ENCODE measurements at regions not wholly inside any gene's neighbourhood (a gene's known extent, or its start where the extent isn't known, plus 50 kb on each side); places are given as distances from the start of the nearest gene placed in this dataset.

GRCh38 chrX:22365460-22365859 lies 92.7 kb downstream of the CBLL2 start:
- Mint-ChIP-seq H3K4me3 (no peak overlapping the region), H3K27me3 (ENCODE audit: low read depth) (no peaks in the 10 kb centered on the region), H3K36me3 (ENCODE audit: low read depth) (no peaks in the 10 kb centered on the region), H3K9me3 (ENCODE audit: insufficient read depth) (no peaks in the 10 kb centered on the region), H3K4me1 (ENCODE audit: low read depth) (no peaks in the 10 kb centered on the region), H3K27ac (no peak overlapping the region)
- CTCF ChIA-PET = no interaction called here
- DNase-seq (no peak), ATAC-seq (no peak)
- POLR2A ChIA-PET = no interaction called here

GRCh38 chrX:22366166-22366702 lies 93.5 kb downstream of the CBLL2 start:
- Mint-ChIP-seq H3K4me3 (no peak overlapping the region), H3K27me3 (ENCODE audit: low read depth) (no peaks in the 10 kb centered on the region), H3K27ac (no peak overlapping the region), H3K36me3 (ENCODE audit: low read depth) (no peaks in the 10 kb centered on the region), H3K9me3 (ENCODE audit: insufficient read depth) (no peaks in the 10 kb centered on the region), H3K4me1 (ENCODE audit: low read depth) (no peaks in the 10 kb centered on the region)
- POLR2A ChIA-PET = no interaction called here
- CTCF ChIA-PET = no interaction called here
- DNase-seq (no peak), ATAC-seq (no peak)

GRCh38 chrX:22366906-22367305 lies 94.2 kb downstream of the CBLL2 start:
- POLR2A ChIA-PET = no interaction called here
- Mint-ChIP-seq H3K36me3 (ENCODE audit: low read depth) (no peaks in the 10 kb centered on the region), H3K9me3 (ENCODE audit: insufficient read depth) (no peaks in the 10 kb centered on the region), H3K4me1 (ENCODE audit: low read depth) (no peaks in the 10 kb centered on the region), H3K27ac (no peak overlapping the region), H3K27me3 (ENCODE audit: low read depth) (no peaks in the 10 kb centered on the region), H3K4me3 (no peak overlapping the region)
- DNase-seq = no peak
- no peak for ATAC-seq
- CTCF ChIA-PET = no interaction called here

- POLR2A ChIA-PET = no interaction called here
- H3K9me3 Mint-ChIP-seq (ENCODE audit: insufficient read depth) = no peaks in the 10 kb centered on the region
- H3K27ac Mint-ChIP-seq = no peak overlapping the region
- H3K4me1 Mint-ChIP-seq (ENCODE audit: low read depth) = no peaks in the 10 kb centered on the region
- H3K27me3 Mint-ChIP-seq (ENCODE audit: low read depth) = no peaks in the 10 kb centered on the region
- no peak for DNase-seq
- CTCF ChIA-PET = no interaction called here
- ATAC-seq = no peak
- H3K4me3 Mint-ChIP-seq = no peak overlapping the region
- H3K36me3 Mint-ChIP-seq (ENCODE audit: low read depth) = no peaks in the 10 kb centered on the region
Observed at GRCh38 chrX:22373094-22373493, 100.4 kb downstream of the CBLL2 start.

GRCh38 chrX:22373766-22374165 lies 101.1 kb downstream of the CBLL2 start:
- ChIA-PET CTCF (no interaction called here), POLR2A (no interaction called here)
- Mint-ChIP-seq H3K4me1 (ENCODE audit: low read depth) (no peaks in the 10 kb centered on the region), H3K27me3 (ENCODE audit: low read depth) (no peaks in the 10 kb centered on the region), H3K27ac (no peak overlapping the region), H3K36me3 (ENCODE audit: low read depth) (no peaks in the 10 kb centered on the region), H3K9me3 (ENCODE audit: insufficient read depth) (no peaks in the 10 kb centered on the region), H3K4me3 (no peak overlapping the region)
- DNase-seq = no peak
- ATAC-seq = no peak

- Mint-ChIP-seq H3K27me3 (ENCODE audit: low read depth) (no peaks in the 10 kb centered on the region), H3K4me3 (no peak overlapping the region), H3K27ac (no peak overlapping the region), H3K4me1 (ENCODE audit: low read depth) (no peaks in the 10 kb centered on the region), H3K36me3 (ENCODE audit: low read depth) (no peaks in the 10 kb centered on the region), H3K9me3 (ENCODE audit: insufficient read depth) (no peaks in the 10 kb centered on the region)
- ChIA-PET CTCF (no interaction called here), POLR2A (no interaction called here)
- DNase-seq (no peak), ATAC-seq (no peak)
Observed at GRCh38 chrX:22376369-22376768, 103.7 kb downstream of the CBLL2 start.

GRCh38 chrX:22378296-22378695 lies 105.6 kb downstream of the CBLL2 start:
- no peak for DNase-seq
- Mint-ChIP-seq H3K4me1 (ENCODE audit: low read depth) (no peaks in the 10 kb centered on the region), H3K4me3 (no peak overlapping the region), H3K27ac (no peak overlapping the region), H3K36me3 (ENCODE audit: low read depth) (no peaks in the 10 kb centered on the region), H3K27me3 (ENCODE audit: low read depth) (no peaks in the 10 kb centered on the region), H3K9me3 (ENCODE audit: insufficient read depth) (no peaks in the 10 kb centered on the region)
- ChIA-PET CTCF (no interaction called here), POLR2A (no interaction called here)
- no peak for ATAC-seq

- no peaks in the 10 kb centered on the region for H3K27me3 Mint-ChIP-seq (ENCODE audit: low read depth)
- ChIA-PET POLR2A (no interaction called here), CTCF (no interaction called here)
- no peaks in the 10 kb centered on the region for H3K9me3 Mint-ChIP-seq (ENCODE audit: insufficient read depth)
- ATAC-seq = no peak
- H3K4me3 Mint-ChIP-seq = no peak overlapping the region
- no peak overlapping the region for H3K27ac Mint-ChIP-seq
- H3K36me3 Mint-ChIP-seq (ENCODE audit: low read depth) = no peaks in the 10 kb centered on the region
- no peak for DNase-seq
- no peaks in the 10 kb centered on the region for H3K4me1 Mint-ChIP-seq (ENCODE audit: low read depth)
Observed at GRCh38 chrX:22383988-22384387, 111.3 kb downstream of the CBLL2 start.

GRCh38 chrX:22389556-22390179 lies 117.0 kb downstream of the CBLL2 start:
- H3K36me3 Mint-ChIP-seq (ENCODE audit: low read depth) = no peaks in the 10 kb centered on the region
- no peak overlapping the region for H3K4me3 Mint-ChIP-seq
- H3K9me3 Mint-ChIP-seq (ENCODE audit: insufficient read depth) = no peaks in the 10 kb centered on the region
- ChIA-PET CTCF (no interaction called here), POLR2A (no interaction called here)
- ATAC-seq = no peak
- H3K27ac Mint-ChIP-seq = no peak overlapping the region
- H3K4me1 Mint-ChIP-seq (ENCODE audit: low read depth) = no peaks in the 10 kb centered on the region
- H3K27me3 Mint-ChIP-seq (ENCODE audit: low read depth) = no peaks in the 10 kb centered on the region
- no peak for DNase-seq

- H3K4me3 Mint-ChIP-seq = no peak overlapping the region
- ATAC-seq (no peak), DNase-seq (no peak)
- no peaks in the 10 kb centered on the region for H3K36me3 Mint-ChIP-seq (ENCODE audit: low read depth)
- H3K9me3 Mint-ChIP-seq (ENCODE audit: insufficient read depth) = no peaks in the 10 kb centered on the region
- CTCF ChIA-PET = no interaction called here
- no peak overlapping the region for H3K27ac Mint-ChIP-seq
- no peaks in the 10 kb centered on the region for H3K4me1 Mint-ChIP-seq (ENCODE audit: low read depth)
- H3K27me3 Mint-ChIP-seq (ENCODE audit: low read depth) = no peaks in the 10 kb centered on the region
- POLR2A ChIA-PET = no interaction called here
Observed at GRCh38 chrX:22392133-22392948, 119.6 kb downstream of the CBLL2 start.

GRCh38 chrX:22395372-22395771 lies 122.7 kb downstream of the CBLL2 start:
- ChIA-PET POLR2A (interaction anchor here (0.5 kb wide), 1 partner anchor 31 kb away, joined by 3 read pairs; no protein-coding TSS in a partner anchor), CTCF (no interaction called here)
- Mint-ChIP-seq H3K4me1 (ENCODE audit: low read depth) (no peaks in the 10 kb centered on the region), H3K36me3 (ENCODE audit: low read depth) (no peaks in the 10 kb centered on the region), H3K4me3 (no peak overlapping the region), H3K27ac (no peak overlapping the region), H3K9me3 (ENCODE audit: insufficient read depth) (no peaks in the 10 kb centered on the region), H3K27me3 (ENCODE audit: low read depth) (no peaks in the 10 kb centered on the region)
- ATAC-seq (no peak), DNase-seq (no peak)

- H3K27ac Mint-ChIP-seq = no peak overlapping the region
- ATAC-seq (no peak), DNase-seq (no peak)
- H3K9me3 Mint-ChIP-seq (ENCODE audit: insufficient read depth) = no peaks in the 10 kb centered on the region
- no peaks in the 10 kb centered on the region for H3K27me3 Mint-ChIP-seq (ENCODE audit: low read depth)
- POLR2A ChIA-PET = no interaction called here
- H3K4me1 Mint-ChIP-seq (ENCODE audit: low read depth) = no peaks in the 10 kb centered on the region
- no peak overlapping the region for H3K4me3 Mint-ChIP-seq
- CTCF ChIA-PET = no interaction called here
- no peaks in the 10 kb centered on the region for H3K36me3 Mint-ChIP-seq (ENCODE audit: low read depth)
Observed at GRCh38 chrX:22396408-22396807, 123.7 kb downstream of the CBLL2 start.

GRCh38 chrX:22397566-22397965 lies 124.9 kb downstream of the CBLL2 start:
- Mint-ChIP-seq H3K36me3 (ENCODE audit: low read depth) (no peaks in the 10 kb centered on the region), H3K9me3 (ENCODE audit: insufficient read depth) (no peaks in the 10 kb centered on the region), H3K27ac (no peak overlapping the region), H3K4me3 (no peak overlapping the region), H3K27me3 (ENCODE audit: low read depth) (no peaks in the 10 kb centered on the region), H3K4me1 (ENCODE audit: low read depth) (no peaks in the 10 kb centered on the region)
- POLR2A ChIA-PET = no interaction called here
- CTCF ChIA-PET = no interaction called here
- ATAC-seq = no peak
- DNase-seq = no peak

All from activated CD8-positive, alpha-beta T cell treated with anti-CD3 and anti-CD28 coated beads, Interleukin-2, amount 10 ng/mL, durations not matched to agents 7 days and 5 days (primary cell).